Coronary artery (tissue), 2 donors: ENCODE measurements at regions not wholly inside any gene's neighbourhood (a gene's known extent, or its start where the extent isn't known, plus 50 kb on each side); places are given as distances from the start of the nearest gene placed in this dataset.

Experiments used
- DNase-seq: peaks from one replicate; pipeline ENCODE4 v3.0.0-alpha.2; 2017; ENCODE audit warnings: low spot score
- H3K27ac ChIP-seq, 2 donors: fragments of 200-600 bp; sonication (generic); one replicate each; pipeline ENCODE4 v1.5.1; 2016 to 2019
- H3K4me3 ChIP-seq: fragments of 200-600 bp; sonication (generic); 2 replicates; pipeline ENCODE4 v1.5.1; 2016; ENCODE audit warnings: mild to moderate bottlenecking, moderate library complexity
- TF ChIP-seq, protein P1 (sequence below): fragments of 200-600 bp; sonication (generic); IDR thresholded peaks from one replicate; pipeline ENCODE4 v1.5.1; 2019; ENCODE audit warnings: antibody characterized with exemption

DNA sequence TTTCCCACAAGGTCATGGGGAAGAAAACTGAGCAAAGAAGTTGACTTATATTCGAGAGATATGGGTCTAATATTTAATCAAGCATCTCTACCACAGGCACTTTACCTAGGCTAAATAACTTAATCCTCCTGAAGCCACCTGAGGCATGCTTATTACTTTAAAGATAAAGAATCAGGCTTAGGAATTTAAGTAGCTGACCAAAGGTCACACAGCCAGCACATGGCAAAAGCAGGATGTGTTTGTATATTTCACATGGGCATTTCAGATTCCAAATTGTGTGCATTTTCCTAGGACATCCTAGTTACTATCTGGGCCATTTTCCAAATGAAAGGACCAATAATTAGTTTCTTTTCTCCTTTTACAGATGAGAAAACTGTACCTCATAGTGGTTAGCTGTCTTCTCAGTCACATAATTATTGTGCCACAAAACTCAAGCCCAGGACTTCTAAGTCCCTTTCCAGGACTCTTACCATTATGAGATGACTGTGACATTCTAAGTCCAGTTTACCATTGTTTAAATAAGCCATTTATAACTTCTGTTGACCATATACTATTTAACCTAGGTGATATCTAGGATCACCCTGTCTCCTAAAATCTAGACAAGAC, 112.1 kb upstream of the ZC3H12C start:
- no peak for DNase-seq
- TF ChIP-seq, protein P1, sequence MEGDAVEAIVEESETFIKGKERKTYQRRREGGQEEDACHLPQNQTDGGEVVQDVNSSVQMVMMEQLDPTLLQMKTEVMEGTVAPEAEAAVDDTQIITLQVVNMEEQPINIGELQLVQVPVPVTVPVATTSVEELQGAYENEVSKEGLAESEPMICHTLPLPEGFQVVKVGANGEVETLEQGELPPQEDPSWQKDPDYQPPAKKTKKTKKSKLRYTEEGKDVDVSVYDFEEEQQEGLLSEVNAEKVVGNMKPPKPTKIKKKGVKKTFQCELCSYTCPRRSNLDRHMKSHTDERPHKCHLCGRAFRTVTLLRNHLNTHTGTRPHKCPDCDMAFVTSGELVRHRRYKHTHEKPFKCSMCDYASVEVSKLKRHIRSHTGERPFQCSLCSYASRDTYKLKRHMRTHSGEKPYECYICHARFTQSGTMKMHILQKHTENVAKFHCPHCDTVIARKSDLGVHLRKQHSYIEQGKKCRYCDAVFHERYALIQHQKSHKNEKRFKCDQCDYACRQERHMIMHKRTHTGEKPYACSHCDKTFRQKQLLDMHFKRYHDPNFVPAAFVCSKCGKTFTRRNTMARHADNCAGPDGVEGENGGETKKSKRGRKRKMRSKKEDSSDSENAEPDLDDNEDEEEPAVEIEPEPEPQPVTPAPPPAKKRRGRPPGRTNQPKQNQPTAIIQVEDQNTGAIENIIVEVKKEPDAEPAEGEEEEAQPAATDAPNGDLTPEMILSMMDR: no peak

DNA sequence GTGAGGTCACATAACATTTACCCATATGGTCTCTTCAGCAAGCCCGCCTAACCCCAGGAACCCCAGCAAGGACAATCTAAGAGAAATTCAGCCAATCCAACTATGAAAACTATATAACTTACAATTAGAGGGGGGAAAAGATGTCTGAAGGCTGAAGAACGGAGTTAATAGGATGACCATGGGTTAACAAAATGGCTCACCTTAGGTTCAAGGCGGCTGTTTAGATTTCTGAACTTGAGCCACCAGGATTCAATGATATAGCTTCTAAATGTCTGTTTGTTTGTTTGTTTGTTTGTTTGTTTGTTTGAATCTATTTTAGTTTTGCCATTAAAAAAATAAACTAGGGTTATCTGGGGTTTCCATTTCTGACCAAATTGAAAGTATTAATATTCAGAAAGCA, 109.8 kb upstream of the ZC3H12C start:
- Histone ChIP-seq H3K27ac (no peak overlapping the region), H3K4me3 (no peak overlapping the region)
- TF ChIP-seq, protein P1: no peak
- no peak for DNase-seq

More for the DNA sequence above, 112.1 kb upstream of the ZC3H12C start:
- no peak overlapping the region for H3K27ac ChIP-seq
- no peak overlapping the region for H3K4me3 ChIP-seq

DNA sequence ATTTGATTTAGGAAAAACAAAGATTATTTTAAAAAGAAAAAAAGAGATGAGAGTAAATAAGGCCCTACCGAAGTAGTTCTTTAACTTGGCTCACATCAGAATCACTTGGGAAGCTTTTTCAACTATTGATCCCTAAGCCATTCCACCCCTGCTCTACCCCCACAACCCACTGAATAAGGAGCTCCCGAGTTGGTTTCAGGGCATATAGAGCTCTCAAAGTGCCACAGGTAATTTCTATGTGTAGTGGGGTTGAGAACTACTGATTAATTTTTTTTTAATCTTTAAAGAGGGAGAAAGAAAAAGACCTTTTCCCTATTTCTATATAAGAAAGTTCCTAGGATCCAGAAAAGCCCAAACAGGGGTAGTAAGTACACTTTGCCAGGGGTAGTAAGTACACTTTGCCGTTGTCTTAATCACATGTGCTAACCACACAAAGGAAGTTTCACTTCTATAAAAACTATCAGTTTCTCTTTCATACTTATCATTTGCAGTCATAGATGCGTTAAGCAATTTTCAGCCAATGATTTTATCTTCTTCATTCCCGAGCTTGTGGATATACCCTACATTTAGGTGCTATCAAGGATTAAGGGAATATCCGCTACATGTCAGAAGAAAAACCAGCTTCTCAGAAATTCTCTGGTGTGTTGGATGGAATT, 108.4 kb upstream of the ZC3H12C start:
- TF ChIP-seq, protein P1: no peak
- Histone ChIP-seq H3K4me3 (no peak overlapping the region), H3K27ac (no peak overlapping the region)
- DNase-seq: no peak

DNA sequence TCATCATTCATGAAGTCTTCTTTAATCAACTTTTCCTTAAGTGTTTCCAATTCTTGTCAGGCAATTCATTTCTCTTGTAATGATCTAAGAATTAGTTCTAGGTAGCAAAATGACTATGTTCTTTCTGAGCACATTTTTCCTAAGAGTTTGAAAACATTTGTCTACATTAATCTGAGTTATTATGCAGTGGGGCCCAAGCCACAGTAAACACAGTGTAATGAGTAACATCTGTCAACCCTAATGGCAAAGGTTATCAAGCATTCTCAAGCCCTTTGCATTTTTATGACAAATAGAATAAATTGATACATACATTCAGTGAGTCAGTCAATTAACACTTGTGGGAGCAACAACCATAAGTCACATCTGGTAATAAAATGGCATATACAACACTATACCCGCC, 106.7 kb upstream of the ZC3H12C start:
- Histone ChIP-seq H3K27ac (no peak overlapping the region), H3K4me3 (no peak overlapping the region)
- DNase-seq: no peak
- TF ChIP-seq, protein P1: no peak

GRCh38 chr11:109991835-109992234, 101.4 kb upstream of the ZC3H12C start:
- TF ChIP-seq, protein P1: no peak
- DNase-seq: no peak
- no peak overlapping the region for H3K4me3 ChIP-seq
- H3K27ac ChIP-seq: no peak overlapping the region

DNA sequence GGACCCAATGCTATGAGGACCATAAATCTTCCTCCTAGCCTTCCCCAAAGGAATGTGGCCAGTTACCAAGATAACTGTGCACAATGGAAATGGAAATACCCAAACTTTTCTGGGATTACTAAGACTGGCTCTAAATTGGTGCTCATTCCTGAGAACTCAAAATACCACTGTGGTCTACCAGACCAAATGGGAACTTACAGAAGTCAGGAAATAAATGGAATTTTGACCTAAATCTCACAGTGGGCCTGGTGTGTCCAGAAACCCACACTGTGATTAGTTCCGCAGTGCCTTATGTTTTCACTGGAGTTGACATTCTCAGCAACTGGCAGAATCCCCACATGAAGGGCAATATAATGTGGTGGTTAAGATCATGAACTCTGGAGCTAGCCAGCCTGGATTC, 99.4 kb upstream of the ZC3H12C start:
- TF ChIP-seq, protein P1: no peak
- no peak overlapping the region for H3K27ac ChIP-seq
- no peak for DNase-seq
- H3K4me3 ChIP-seq: no peak overlapping the region

GRCh38 chr11:109994907-109995306, 98.3 kb upstream of the ZC3H12C start:
- Histone ChIP-seq H3K4me3 (no peak overlapping the region), H3K27ac (no peak overlapping the region)
- no peak for DNase-seq
- TF ChIP-seq, protein P1: no peak
